SIG-M5 treated with dmso at 0.1 percent for 504 hours (cell line): ENCODE measurements at regions not wholly inside any gene's neighbourhood (a gene's known extent, or its start where the extent isn't known, plus 50 kb on each side); places are given as distances from the start of the nearest gene placed in this dataset.
"Not testable (repeated sequence)": the region's sequence is repeated elsewhere in the genome, so short reads cannot be mapped to it uniquely, and the experiment has no call there.

Source experiments
- DNase-seq: peaks from one replicate; lab custom pipeline; 2025; ENCODE audit not compliant: unreplicated experiment; lab: John Stamatoyannopoulos, UW

- no peak for DNase-seq
Observed at GRCh38 chr10:80697926-80698325, 160.2 kb downstream of the SH2D4B start.

GRCh38 chr10:80699602-80700039 lies 161.9 kb downstream of the SH2D4B start:
- peak; percentile 68 for DNase-seq

GRCh38 chr10:80700252-80700651 lies 162.6 kb downstream of the SH2D4B start:
- no peak for DNase-seq

GRCh38 chr10:80700760-80701444 lies 163.2 kb downstream of the SH2D4B start:
- DNase-seq = no peak

GRCh38 chr10:80701706-80702105 lies 164.0 kb downstream of the SH2D4B start:
- DNase-seq = no peak

- no peak for DNase-seq
Observed at GRCh38 chr10:80702143-80702542, 164.4 kb downstream of the SH2D4B start.

GRCh38 chr10:80705899-80706298 lies 168.2 kb downstream of the SH2D4B start:
- no peak for DNase-seq

- DNase-seq = no peak
Observed at GRCh38 chr10:80708185-80708584, 170.5 kb downstream of the SH2D4B start.

GRCh38 chr10:80708808-80709207 lies 171.1 kb downstream of the SH2D4B start:
- no peak for DNase-seq

- DNase-seq = no peak
Observed at GRCh38 chr10:80709866-80710265, 172.2 kb downstream of the SH2D4B start.

GRCh38 chr10:80713398-80713928 lies 175.8 kb downstream of the SH2D4B start:
- DNase-seq = no peak

- DNase-seq = no peak
Observed at GRCh38 chr10:80714566-80714965, 176.9 kb downstream of the SH2D4B start.

- DNase-seq = no peak
Observed at GRCh38 chr10:80718024-80718423, 180.3 kb downstream of the SH2D4B start.

- no peak for DNase-seq
Observed at GRCh38 chr10:80719935-80720334, 182.2 kb downstream of the SH2D4B start.

GRCh38 chr10:80720549-80720948 lies 182.8 kb downstream of the SH2D4B start:
- no peak for DNase-seq

- DNase-seq = not testable (repeated sequence)
Observed at GRCh38 chr10:80728354-80728753, 190.7 kb downstream of the SH2D4B start.

GRCh38 chr10:80729896-80730295 lies 192.2 kb downstream of the SH2D4B start:
- no peak for DNase-seq

GRCh38 chr10:80730522-80730921 lies 192.8 kb downstream of the SH2D4B start:
- no peak for DNase-seq

GRCh38 chr10:80734589-80734988 lies 196.9 kb downstream of the SH2D4B start:
- no peak for DNase-seq

GRCh38 chr10:80737209-80737608 lies 199.5 kb downstream of the SH2D4B start:
- DNase-seq = no peak

- no peak for DNase-seq
Observed at GRCh38 chr10:80739328-80739727, 201.6 kb downstream of the SH2D4B start.

- no peak for DNase-seq
Observed at GRCh38 chr10:80739963-80740715, 202.4 kb downstream of the SH2D4B start.
